T follicular helper cell (primary cell): ENCODE measurements at regions not wholly inside any gene's neighbourhood (a gene's known extent, or its start where the extent isn't known, plus 50 kb on each side); places are given as distances from the start of the nearest gene placed in this dataset.
"Not testable (repeated sequence)": the region's sequence is repeated elsewhere in the genome, so short reads cannot be mapped to it uniquely, and the experiment has no call there.

Source experiments
- DNase-seq: peaks from one replicate; pipeline ENCODE4 v3.0.0-alpha.2; 2020; ENCODE audit warnings: low read depth

GRCh38 chr15:59783774-59784520, 94.8 kb upstream of the BNIP2 start:
- not testable (repeated sequence) for DNase-seq

- no peak for DNase-seq
Measured at GRCh38 chr15:59779110-59779509, 90.0 kb upstream of the BNIP2 start.

- no peak for DNase-seq
Measured at GRCh38 chr15:59764775-59765174, 75.7 kb upstream of the BNIP2 start.

GRCh38 chr15:59762558-59762957, 73.4 kb upstream of the BNIP2 start:
- DNase-seq = no peak

- not testable (repeated sequence) for DNase-seq
Measured at GRCh38 chr15:59760256-59760655, 71.1 kb upstream of the BNIP2 start.

- DNase-seq = no peak
Measured at GRCh38 chr15:59751552-59752413, 62.7 kb upstream of the BNIP2 start.

- DNase-seq = no peak
Measured at GRCh38 chr15:59746777-59747176, 57.7 kb upstream of the BNIP2 start.

- no peak for DNase-seq
Measured at GRCh38 chr15:59741274-59741906, 52.3 kb upstream of the BNIP2 start.

- no peak for DNase-seq
Measured at GRCh38 chr15:59739557-59740186, 50.6 kb upstream of the BNIP2 start.
